HEK293 (cell line): ENCODE measurements at regions not wholly inside any gene's neighbourhood (a gene's known extent, or its start where the extent isn't known, plus 50 kb on each side); places are given as distances from the start of the nearest gene placed in this dataset.

Source experiments
- CTCF ChIA-PET: fragments of 350-600 bp; formaldehyde crosslinking; extraction: SDS; loops from one replicate; lab custom pipeline; 2021; ENCODE audit warnings: antibody characterized with exemption; lab: Yijun Ruan, JAX
- POLR2A ChIA-PET: fragments of 300-600 bp; formaldehyde crosslinking; extraction: SDS; loops from one replicate; lab custom pipeline; 2020; ENCODE audit warnings: antibody characterized with exemption, inconsistent platforms; lab: Yijun Ruan, JAX
- H3K27ac ChIP-seq: fragments of 200-500 bp; sonication (Bioruptor generic); 2 replicates; pipeline ENCODE4 v1.5.1; 2014; ENCODE audit warnings: low read depth, low read length, control low read depth, inconsistent platforms; ENCODE audit errors: extremely low read depth
- H3K36me3 ChIP-seq, 2 experiments: fragments of 200-500 bp in 1 of 2; sonication (Bioruptor generic) in 1 of 2; 1 replicate in 1 of 2; 2 replicates in 1 of 2; pipeline ENCODE4 v1.5.1; 2014 to 2017; ENCODE audit warnings: inconsistent platforms in 2 of 2, low read length in 2 of 2; ENCODE audit not compliant: control insufficient read depth in 2 of 2, insufficient read depth in 1 of 2
- H3K4me1 ChIP-seq: fragments of 200-500 bp; sonication (Bioruptor generic); 2 replicates; pipeline ENCODE4 v1.5.1; 2014; ENCODE audit warnings: mild to moderate bottlenecking, low read length, inconsistent platforms; ENCODE audit not compliant: control insufficient read depth, insufficient read depth
- H3K4me3 ChIP-seq: 2 replicates; pipeline ENCODE4 v1.5.1; 2011; ENCODE audit warnings: low read depth, mild to moderate bottlenecking, control low read depth, low read length, moderate library complexity
- H3K9me3 ChIP-seq: fragments of 200-500 bp; sonication (Bioruptor generic); 2 replicates; pipeline ENCODE4 v1.5.1; 2014; ENCODE audit warnings: low read depth, low read length, inconsistent platforms; ENCODE audit not compliant: control insufficient read depth, insufficient read depth
- MZF1 ChIP-seq: fragments of 450-650 bp; formaldehyde crosslinking; IDR thresholded peaks from 2 replicates; pipeline ENCODE4 v1.5.1; 2017; ENCODE audit warnings: missing biosample characterization, missing genetic modification characterization, borderline replicate concordance
- ZBTB1 ChIP-seq: fragments of 450-650 bp; formaldehyde crosslinking; IDR thresholded peaks from 2 replicates; pipeline ENCODE4 v1.5.1; 2016; ENCODE audit warnings: missing biosample characterization, missing genetic modification characterization
- ZBTB6 ChIP-seq: fragments of 450-650 bp; formaldehyde crosslinking; IDR thresholded peaks from 2 replicates; pipeline ENCODE4 v1.5.1; 2017; ENCODE audit warnings: missing biosample characterization, missing genetic modification characterization
- ZFP37 ChIP-seq: fragments of 450-650 bp; formaldehyde crosslinking; IDR thresholded peaks from 2 replicates; pipeline ENCODE4 v1.5.1; 2016; ENCODE audit warnings: missing biosample characterization, missing genetic modification characterization
- ZNF211 ChIP-seq: fragments of 450-650 bp; formaldehyde crosslinking; IDR thresholded peaks from 2 replicates; pipeline ENCODE4 v1.5.1; 2016; ENCODE audit warnings: low read depth, missing biosample characterization, missing genetic modification characterization
- ZNF239 ChIP-seq: fragments of 450-650 bp; formaldehyde crosslinking; IDR thresholded peaks from 2 replicates; pipeline ENCODE4 v1.5.1; 2016; ENCODE audit warnings: missing biosample characterization, missing genetic modification characterization
- ZNF280D ChIP-seq: fragments of 450-650 bp; formaldehyde crosslinking; IDR thresholded peaks from 2 replicates; pipeline ENCODE4 v1.5.1; 2016; ENCODE audit warnings: missing biosample characterization, missing genetic modification characterization
- ZNF341 ChIP-seq: fragments of 450-650 bp; formaldehyde crosslinking; IDR thresholded peaks from 2 replicates; pipeline ENCODE4; 2016; ENCODE audit warnings: low read depth, missing biosample characterization, missing genetic modification characterization
- ZNF404 ChIP-seq: fragments of 450-650 bp; formaldehyde crosslinking; IDR thresholded peaks from 2 replicates; pipeline ENCODE4 v1.5.1; 2017; ENCODE audit warnings: missing biosample characterization, missing genetic modification characterization
- ZNF423 ChIP-seq: fragments of 450-650 bp; formaldehyde crosslinking; IDR thresholded peaks from 2 replicates; pipeline ENCODE4 v1.5.1; 2016; ENCODE audit warnings: missing biosample characterization, missing genetic modification characterization
- ZNF518A ChIP-seq: fragments of 450-650 bp; formaldehyde crosslinking; conservative IDR thresholded peaks from 2 replicates; pipeline ENCODE4 v1.5.1; 2016; ENCODE audit warnings: low read depth, missing biosample characterization, missing genetic modification characterization
- ZNF558 ChIP-seq: fragments of 450-650 bp; formaldehyde crosslinking; IDR thresholded peaks from 2 replicates; pipeline ENCODE4 v1.5.1; 2016; ENCODE audit warnings: missing biosample characterization, missing genetic modification characterization
- ZNF596 ChIP-seq: fragments of 450-650 bp; IDR thresholded peaks from 2 replicates; pipeline ENCODE4 v1.5.0; 2018; ENCODE audit warnings: missing biosample characterization, mild to moderate bottlenecking, missing genetic modification characterization, moderate library complexity
- ZNF704 ChIP-seq: fragments of 450-650 bp; formaldehyde crosslinking; IDR thresholded peaks from 2 replicates; pipeline ENCODE4 v1.5.1; 2016; ENCODE audit warnings: missing biosample characterization, missing genetic modification characterization
- ZSCAN18 ChIP-seq: fragments of 450-650 bp; formaldehyde crosslinking; IDR thresholded peaks from 2 replicates; pipeline ENCODE4 v1.5.1; 2016; ENCODE audit warnings: missing biosample characterization, missing genetic modification characterization

GRCh38 chr3:96753124-96753523 is 61.3 kb upstream of the EPHA6 start:
- CTCF ChIA-PET, result no interaction called here
- Histone ChIP-seq H3K27ac (no peak overlapping the region), H3K4me3 (no peak overlapping the region), H3K36me3 (no peaks in the 10 kb centered on the region), H3K4me1 (no peaks in the 10 kb centered on the region), H3K9me3 (no peaks in the 10 kb centered on the region)
- no peak for TF ChIP-seq ZFP37 (tag by site-specific recombination)
- POLR2A ChIA-PET, result no interaction called here

GRCh38 chr3:96754128-96754527 is 60.3 kb upstream of the EPHA6 start:
- Histone ChIP-seq H3K4me3 (no peak overlapping the region), H3K27ac (no peak overlapping the region), H3K4me1 (no peaks in the 10 kb centered on the region), H3K9me3 (no peaks in the 10 kb centered on the region), H3K36me3 (no peaks in the 10 kb centered on the region)
- ChIA-PET CTCF (interaction anchor here (0.6 kb wide), 1 partner anchor 1614 kb away, joined by 5 read pairs; no protein-coding TSS in a partner anchor), POLR2A (no interaction called here)
- TF ChIP-seq ZBTB6 (tag by site-specific recombination) (no peak), ZSCAN18 (no peak), MZF1 (tag by site-specific recombination) (no peak), ZNF211 (tag by site-specific recombination) (no peak), ZNF704 (tag by site-specific recombination) (no peak), ZNF341 (no peak), ZNF404 (tag by site-specific recombination) (no peak), ZNF558 (no peak), ZNF596 (tag by site-specific recombination) (no peak), ZNF239 (tag by site-specific recombination) (no peak), ZNF280D (no peak), ZNF423 (tag by site-specific recombination) (no peak), ZBTB1 (tag by site-specific recombination) (no peak), ZNF518A (tag by site-specific recombination) (no peak)
